ENCODE measurements at regions not wholly inside any gene's neighbourhood (a gene's known extent, or its start where the extent isn't known, plus 50 kb on each side); places are given as distances from the start of the nearest gene placed in this dataset.
"Not testable (repeated sequence)": the region's sequence is repeated elsewhere in the genome, so short reads cannot be mapped to it uniquely, and the experiment has no call there.

DNA sequence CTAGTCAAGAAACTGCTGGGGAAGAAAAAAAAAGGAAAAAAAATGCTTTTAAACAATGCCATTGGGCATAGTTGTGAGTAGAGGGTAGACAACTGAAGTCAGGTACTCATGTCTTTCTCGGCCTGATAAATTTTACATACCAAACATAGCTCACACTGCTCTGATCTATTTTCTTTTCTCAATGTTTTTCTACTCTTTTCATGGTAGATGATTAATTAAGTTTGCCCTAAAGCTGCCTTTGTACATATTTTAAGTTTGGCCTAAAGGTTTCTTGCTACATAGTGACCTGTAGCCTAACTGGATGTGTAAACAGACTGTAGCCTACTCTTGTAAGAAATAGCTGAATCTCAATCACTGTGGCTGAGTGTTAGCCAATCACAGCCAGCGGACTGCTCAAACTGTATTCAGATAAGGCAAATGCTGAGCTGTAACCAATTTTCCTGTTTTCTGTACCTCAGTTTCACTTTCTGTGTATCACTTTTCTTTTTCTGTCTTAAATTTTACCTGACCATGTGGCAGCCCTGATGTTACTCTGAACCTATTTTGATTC lies 121.0 kb downstream of the PCDH10 start:
- H3K4me1 Mint-ChIP-seq: no peaks in the 10 kb centered on the region
- no peaks in the 10 kb centered on the region for H3K79me2 ChIP-seq (ENCODE audit: insufficient read depth, low read length)
- no peaks in the 10 kb centered on the region for H3K9me3 ChIP-seq (replicated peaks in 1 of 2; ENCODE audit: control insufficient read depth in 1 of 2, insufficient read depth in 1 of 2, low read length in 2 of 2)
- H4K20me1 ChIP-seq (ENCODE audit: insufficient read depth, low read length): no peaks in the 10 kb centered on the region
- intact Hi-C loops (cut with micrococcal nuclease): no loop called here
- no peaks in the 10 kb centered on the region for H3K36me3 Mint-ChIP-seq
- no peak overlapping the region for H2AFZ ChIP-seq (ENCODE audit: insufficient read depth, low read depth, low read length, poor library complexity, severe bottlenecking)
- DNase-seq: no peak
- no peak overlapping the region for H3K9ac ChIP-seq (ENCODE audit: insufficient read depth, low read length, poor library complexity, severe bottlenecking)
- H3K4me3 ChIP-seq (replicated peaks in 1 of 3; ENCODE audit: low read depth in 2 of 3, low read length in 3 of 3): no peak overlapping the region
- H3K36me3 ChIP-seq (replicated peaks in 1 of 2; ENCODE audit: control insufficient read depth in 1 of 2, insufficient read depth in 2 of 2, low read length in 2 of 2): no peaks in the 10 kb centered on the region
- no peaks in the 10 kb centered on the region for H3K27me3 Mint-ChIP-seq (ENCODE audit: low read depth in 3 of 3)
- H3K27ac Mint-ChIP-seq: no peak overlapping the region
- no peak overlapping the region for H3K4me2 ChIP-seq (replicated peaks; ENCODE audit: extremely low read depth, low read length, poor library complexity, severe bottlenecking)
- no peaks in the 10 kb centered on the region for H3K27me3 ChIP-seq (ENCODE audit: control insufficient read depth in 2 of 2, insufficient read depth in 2 of 2, low read length in 2 of 2)
- no peak for TF ChIP-seq CTCF (IDR thresholded peaks at IDR 0.05)
- no peak overlapping the region for H3K4me3 Mint-ChIP-seq
- H3K9me3 Mint-ChIP-seq: no peaks in the 10 kb centered on the region
- 100% methylated on average over 1 of the region's 2 CpGs for WGBS (ENCODE audit: insufficient coverage)
- H3K4me1 ChIP-seq (ENCODE audit: control insufficient read depth in 1 of 2, insufficient read depth in 2 of 2, low read length in 2 of 2): no peaks in the 10 kb centered on the region
- H3K27ac ChIP-seq (ENCODE audit: low read depth in 1 of 2, low read length in 2 of 2): no peak overlapping the region

GRCh38 chr4:133268205-133268604 lies 119.1 kb downstream of the PCDH10 start:
- no peaks in the 10 kb centered on the region for H3K79me2 ChIP-seq (ENCODE audit: insufficient read depth, low read length)
- H3K36me3 Mint-ChIP-seq: no peaks in the 10 kb centered on the region
- H3K27me3 Mint-ChIP-seq (ENCODE audit: low read depth in 3 of 3): no peaks in the 10 kb centered on the region
- H3K9me3 ChIP-seq (replicated peaks in 1 of 2; ENCODE audit: control insufficient read depth in 1 of 2, insufficient read depth in 1 of 2, low read length in 2 of 2): no peaks in the 10 kb centered on the region
- H3K4me1 ChIP-seq (ENCODE audit: control insufficient read depth in 1 of 2, insufficient read depth in 2 of 2, low read length in 2 of 2): no peaks in the 10 kb centered on the region
- no peak overlapping the region for H3K4me3 ChIP-seq (replicated peaks in 1 of 3; ENCODE audit: low read depth in 2 of 3, low read length in 3 of 3)
- no peak overlapping the region for H3K4me3 Mint-ChIP-seq
- H3K36me3 ChIP-seq (replicated peaks in 1 of 2; ENCODE audit: control insufficient read depth in 1 of 2, insufficient read depth in 2 of 2, low read length in 2 of 2): no peaks in the 10 kb centered on the region
- H3K27ac ChIP-seq (ENCODE audit: low read depth in 1 of 2, low read length in 2 of 2): no peak overlapping the region
- no peak overlapping the region for H3K4me2 ChIP-seq (replicated peaks; ENCODE audit: extremely low read depth, low read length, poor library complexity, severe bottlenecking)
- no peak for DNase-seq
- no peaks in the 10 kb centered on the region for H3K4me1 Mint-ChIP-seq
- H3K9ac ChIP-seq (ENCODE audit: insufficient read depth, low read length, poor library complexity, severe bottlenecking): no peak overlapping the region
- no peaks in the 10 kb centered on the region for H3K27me3 ChIP-seq (ENCODE audit: control insufficient read depth in 2 of 2, insufficient read depth in 2 of 2, low read length in 2 of 2)
- intact Hi-C loops (cut with micrococcal nuclease): no loop called here
- TF ChIP-seq CTCF (IDR thresholded peaks at IDR 0.05): no peak
- no peak overlapping the region for H2AFZ ChIP-seq (ENCODE audit: insufficient read depth, low read depth, low read length, poor library complexity, severe bottlenecking)
- WGBS (ENCODE audit: insufficient coverage): 90% methylated on average over 17 of the region's 17 CpGs
- peaks cover 0 to 2% (median 0%) of the 10 kb centered on the region in 7 donors for H3K9me3 Mint-ChIP-seq
- no peaks in the 10 kb centered on the region for H4K20me1 ChIP-seq (ENCODE audit: insufficient read depth, low read length)
- H3K27ac Mint-ChIP-seq: no peak overlapping the region

- H3K9ac ChIP-seq (ENCODE audit: insufficient read depth, low read length, poor library complexity, severe bottlenecking); H3K27me3 ChIP-seq (ENCODE audit: control insufficient read depth in 2 of 2, insufficient read depth in 2 of 2, low read length in 2 of 2); H3K4me2 ChIP-seq (replicated peaks; ENCODE audit: extremely low read depth, low read length, poor library complexity, severe bottlenecking); H3K9me3 Mint-ChIP-seq; DNase-seq; H3K4me3 Mint-ChIP-seq; H3K4me1 ChIP-seq (ENCODE audit: control insufficient read depth in 1 of 2, insufficient read depth in 2 of 2, low read length in 2 of 2); H3K27ac Mint-ChIP-seq; H3K36me3 ChIP-seq (replicated peaks in 1 of 2; ENCODE audit: control insufficient read depth in 1 of 2, insufficient read depth in 2 of 2, low read length in 2 of 2); H3K79me2 ChIP-seq (ENCODE audit: insufficient read depth, low read length); H3K4me1 Mint-ChIP-seq; H3K27me3 Mint-ChIP-seq (ENCODE audit: low read depth in 3 of 3); intact Hi-C loops (cut with micrococcal nuclease); H3K9me3 ChIP-seq (replicated peaks in 1 of 2; ENCODE audit: control insufficient read depth in 1 of 2, insufficient read depth in 1 of 2, low read length in 2 of 2); H3K4me3 ChIP-seq (replicated peaks in 1 of 3; ENCODE audit: low read depth in 2 of 3, low read length in 3 of 3); H4K20me1 ChIP-seq (ENCODE audit: insufficient read depth, low read length); H3K36me3 Mint-ChIP-seq; H2AFZ ChIP-seq (ENCODE audit: insufficient read depth, low read depth, low read length, poor library complexity, severe bottlenecking); H3K27ac ChIP-seq (ENCODE audit: low read depth in 1 of 2, low read length in 2 of 2): not testable (repeated sequence)
- WGBS (ENCODE audit: insufficient coverage): 61% methylated on average over 4 of the region's 7 CpGs
Observed at GRCh38 chr4:133267506-133267905, 118.4 kb downstream of the PCDH10 start.
